GM12892 (cell line): ENCODE measurements at regions not wholly inside any gene's neighbourhood (a gene's known extent, or its start where the extent isn't known, plus 50 kb on each side); places are given as distances from the start of the nearest gene placed in this dataset.

Experiments used
- POLR2A ChIP-seq: IDR thresholded peaks from 2 replicates; pipeline ENCODE4 v1.6.1; 2011; ENCODE audit warnings: low read depth, low read length, control low read depth
- POLR2AphosphoS5 ChIP-seq: IDR thresholded peaks from 2 replicates; pipeline ENCODE4 v1.6.1; 2011; ENCODE audit warnings: low read depth, low read length, control low read depth

DNA sequence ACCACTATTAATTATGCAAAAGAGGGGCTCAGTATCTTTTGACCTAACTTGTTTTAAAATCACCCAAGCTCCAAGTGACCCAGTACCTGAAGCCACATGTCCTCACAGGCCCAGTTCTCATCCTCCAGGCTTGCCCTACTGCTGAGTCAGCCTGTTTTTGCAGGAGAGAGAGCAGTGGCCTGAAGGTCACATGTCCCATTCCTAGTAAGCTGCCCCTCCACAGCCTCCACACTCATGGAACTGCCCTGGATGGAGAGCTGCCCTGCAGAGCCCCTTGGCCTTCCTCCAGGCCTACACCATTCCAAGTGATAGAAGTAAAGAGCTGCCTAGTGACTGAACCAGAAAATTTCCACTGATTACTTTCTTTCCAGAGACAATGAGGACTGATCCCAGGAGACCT lies 139.8 kb upstream of the ST6GALNAC5 start:
- TF ChIP-seq POLR2AphosphoS5 (no peak), POLR2A (no peak)
